ENCODE measurements at regions not wholly inside any gene's neighbourhood (a gene's known extent, or its start where the extent isn't known, plus 50 kb on each side); places are given as distances from the start of the nearest gene placed in this dataset.
"Not testable (repeated sequence)": the region's sequence is repeated elsewhere in the genome, so short reads cannot be mapped to it uniquely, and the experiment has no call there.

DNA sequence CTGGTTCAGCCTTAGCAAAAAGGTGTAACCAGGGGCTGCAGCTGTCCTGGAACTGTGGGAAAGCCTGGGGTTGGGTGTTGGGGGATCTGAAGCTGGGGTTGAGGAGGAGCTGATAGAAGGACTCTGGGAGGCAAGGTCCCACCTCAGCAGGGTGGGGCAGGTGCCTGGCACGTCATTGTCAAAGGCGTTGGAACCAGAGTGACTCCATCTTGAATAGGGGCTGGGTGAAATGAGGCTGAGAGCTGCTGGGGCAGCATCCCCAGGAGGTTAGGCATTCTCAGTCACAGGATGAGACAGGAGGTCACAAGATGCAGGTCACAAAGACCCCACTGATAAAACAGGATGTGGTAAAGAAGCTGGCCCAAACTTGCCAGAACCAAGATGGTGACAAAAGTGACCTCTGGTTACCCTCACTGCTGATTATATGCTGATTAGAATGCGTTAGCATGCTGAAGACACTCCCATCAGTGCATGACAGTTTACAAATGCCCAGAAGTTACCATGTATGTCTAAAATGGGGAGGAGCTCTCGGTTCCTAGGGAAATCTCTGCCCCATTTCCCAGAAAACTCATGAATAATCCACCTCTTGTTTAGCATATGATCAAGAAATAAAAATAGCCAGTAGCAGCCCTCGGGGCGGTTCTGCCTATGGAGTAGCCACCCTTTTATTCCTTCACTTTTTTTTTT, 85.4 kb downstream of the IER5 start:
- no peak for DNase-seq

DNA sequence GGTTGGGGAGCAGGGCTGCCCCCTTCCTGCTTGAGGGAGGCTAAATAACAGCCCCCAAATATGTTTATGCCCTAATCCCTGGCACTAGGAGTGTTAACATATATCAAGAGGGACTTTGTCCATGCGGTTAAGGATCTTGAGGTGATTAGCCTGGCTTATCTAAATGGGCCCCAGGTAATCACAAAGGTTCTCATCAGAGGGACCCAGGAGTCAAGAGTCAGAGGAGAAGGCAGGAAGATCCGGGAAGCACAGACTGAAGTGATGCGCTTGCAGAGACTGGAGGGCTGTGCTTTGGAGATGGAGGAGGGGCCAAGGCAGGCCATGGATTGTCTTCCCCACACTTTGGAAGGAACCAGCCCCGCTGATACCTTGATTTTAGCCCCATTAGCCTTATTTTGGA, 86.4 kb downstream of the IER5 start:
- no peak for DNase-seq

DNA sequence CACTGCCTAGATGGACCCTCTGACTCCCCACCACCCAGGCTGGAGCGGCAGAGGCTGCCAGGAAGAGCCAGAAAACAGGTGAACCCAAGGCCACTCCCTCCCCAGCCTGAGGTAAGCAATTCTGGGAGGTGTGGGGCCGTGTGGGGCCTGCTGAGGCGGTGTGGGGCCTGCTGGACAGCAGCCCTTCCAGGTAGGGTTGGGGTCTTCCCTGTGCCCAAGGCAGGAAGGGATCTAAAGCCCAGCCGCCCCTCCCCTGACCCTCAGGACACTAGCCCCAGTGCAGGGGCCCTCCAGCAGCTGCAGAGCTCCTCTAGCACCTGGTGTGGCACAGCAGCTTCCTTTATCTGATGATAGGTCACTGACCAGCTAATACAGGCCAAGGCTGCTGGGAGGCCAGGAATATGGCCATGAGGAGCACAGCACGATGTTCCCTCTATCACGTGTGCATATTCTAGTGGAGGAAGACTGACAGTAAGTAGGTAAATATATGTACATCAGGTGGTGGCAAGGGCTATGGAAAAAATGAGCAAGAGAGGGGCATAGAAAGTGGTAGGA, 86.9 kb downstream of the IER5 start:
- no peak for DNase-seq

DNA sequence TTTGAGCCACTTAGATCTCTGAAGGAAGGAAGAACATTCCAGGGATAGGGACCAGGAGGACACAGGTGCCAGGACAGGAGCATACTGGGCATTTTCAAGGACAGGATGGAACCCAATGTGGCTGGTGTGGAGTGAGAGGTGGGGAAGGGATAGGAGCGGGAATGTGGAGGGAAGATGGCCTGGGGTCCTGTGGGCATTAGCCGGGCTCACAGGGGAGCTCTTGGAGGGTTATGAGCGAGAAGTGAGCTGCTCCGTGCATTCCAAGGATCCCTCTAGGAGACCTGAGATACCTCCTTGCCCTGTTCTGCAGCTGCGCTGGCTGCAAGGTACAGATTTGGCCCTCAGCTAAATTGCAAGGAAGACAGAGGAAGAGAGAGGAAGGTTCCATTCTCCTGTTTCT, 87.5 kb downstream of the IER5 start:
- DNase-seq: no peak

DNA sequence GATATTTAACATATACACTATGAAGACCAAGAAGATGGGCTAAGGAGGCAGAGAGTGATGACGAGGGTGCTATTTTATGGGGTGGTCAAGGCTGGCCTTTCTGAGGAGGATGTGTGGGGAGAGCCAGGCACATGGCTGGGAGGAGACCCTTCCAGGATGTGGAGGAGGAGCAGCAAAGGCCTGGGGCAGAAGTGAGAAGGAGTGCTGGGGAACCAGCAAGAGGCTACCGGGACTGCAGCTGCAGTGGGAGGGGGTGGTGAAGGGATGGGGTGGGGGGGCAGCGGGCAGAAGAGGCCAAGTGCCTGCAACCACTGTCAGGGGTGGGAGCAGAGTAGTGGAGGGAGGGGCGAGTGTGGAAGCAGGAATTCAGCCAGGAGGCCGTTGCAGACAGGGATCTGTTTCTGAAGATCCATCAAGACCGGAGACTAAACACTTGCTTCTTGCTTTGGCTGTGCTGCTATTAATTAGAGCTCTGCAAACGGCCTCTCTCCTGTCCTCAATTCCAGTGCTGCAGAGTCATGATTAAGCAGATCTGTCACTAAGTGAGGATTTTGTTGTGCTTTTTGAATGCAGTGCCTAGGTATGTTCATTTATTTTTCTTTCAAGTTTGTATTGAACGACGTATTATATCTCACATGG, 89.9 kb downstream of the IER5 start:
- no peak for DNase-seq

DNA sequence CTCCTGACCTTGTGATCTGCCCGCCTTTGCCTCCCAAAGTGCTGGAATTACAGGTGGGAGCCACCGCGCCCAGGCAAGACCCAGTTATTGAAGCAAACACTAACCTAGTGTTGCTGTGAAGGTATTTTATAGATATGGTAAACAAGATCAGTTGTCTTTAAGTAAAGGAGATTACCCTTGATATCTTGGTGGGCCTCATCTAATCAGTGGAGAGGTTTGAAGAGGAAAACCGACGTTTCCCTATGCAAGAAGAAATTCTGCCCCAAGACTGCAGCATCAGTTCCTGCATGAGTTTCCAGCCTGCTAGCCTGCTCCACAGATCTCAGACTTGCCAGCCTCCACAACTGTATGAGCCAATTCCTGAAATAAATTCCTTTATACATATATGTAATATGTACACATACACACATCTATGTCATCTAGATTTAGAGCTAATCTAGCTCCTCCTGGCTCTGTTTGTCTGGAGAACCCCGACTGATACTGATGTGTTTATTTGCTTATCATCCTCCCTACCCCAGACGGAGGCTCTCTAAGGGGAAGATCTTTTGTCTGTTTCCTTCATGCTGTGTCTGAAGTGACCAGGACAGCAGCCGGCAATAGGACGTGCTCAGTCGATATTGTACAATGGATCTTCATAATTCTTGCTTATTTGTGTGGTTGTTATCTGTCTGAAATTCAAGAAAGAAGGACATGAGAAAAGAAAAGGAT, 90.9 kb downstream of the IER5 start:
- DNase-seq: no peak

DNA sequence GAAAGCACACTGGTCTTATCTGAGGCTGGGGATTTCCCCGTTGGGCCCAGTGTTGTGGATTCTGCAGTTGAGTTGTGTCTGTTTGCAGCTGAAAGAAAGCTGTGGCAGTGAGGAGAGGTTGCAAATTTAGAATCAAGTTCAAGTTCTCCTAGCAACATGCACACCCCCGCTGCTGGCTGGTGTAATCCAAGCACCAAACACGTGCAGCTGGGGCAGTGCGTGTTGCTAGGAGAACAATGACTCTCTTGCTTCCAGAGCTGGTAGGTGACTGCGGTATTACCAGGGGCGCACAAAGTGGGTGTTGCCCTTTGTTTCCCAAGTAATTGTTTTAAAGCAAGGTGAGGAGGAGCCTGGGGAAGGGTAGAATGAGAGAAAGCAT, 91.5 kb downstream of the IER5 start:
- DNase-seq: peak; percentile 89

DNA sequence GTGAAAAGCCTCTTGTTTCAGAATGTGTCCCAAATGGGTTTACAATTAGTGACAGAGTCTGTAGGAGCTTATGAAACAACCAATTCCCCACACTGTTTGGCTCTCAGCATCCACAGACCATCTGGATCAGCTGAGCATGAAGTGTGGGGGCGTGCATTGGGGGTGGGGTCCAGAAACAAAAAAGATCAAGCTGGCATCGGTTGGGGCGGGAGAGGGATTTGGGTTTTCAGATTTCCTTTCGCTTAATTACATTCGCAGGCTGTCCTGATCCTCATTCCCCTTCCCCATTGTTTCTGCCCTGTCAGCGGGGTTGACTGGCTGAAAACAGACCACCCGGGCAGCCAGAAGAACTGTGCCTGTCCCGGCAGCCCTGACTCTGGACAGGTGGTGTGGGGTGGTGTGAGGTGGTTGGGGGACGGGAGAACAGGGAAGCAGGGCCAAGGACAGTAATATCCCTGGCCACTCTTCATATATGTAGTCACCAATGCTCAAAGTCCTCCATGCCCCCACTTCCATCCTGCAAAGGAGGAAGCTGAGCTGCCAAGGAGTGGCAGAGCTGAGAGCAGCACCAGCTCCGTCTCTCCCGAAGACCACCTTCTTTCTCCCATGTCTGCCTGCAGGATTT, 92.0 kb downstream of the IER5 start:
- no peak for DNase-seq

DNA sequence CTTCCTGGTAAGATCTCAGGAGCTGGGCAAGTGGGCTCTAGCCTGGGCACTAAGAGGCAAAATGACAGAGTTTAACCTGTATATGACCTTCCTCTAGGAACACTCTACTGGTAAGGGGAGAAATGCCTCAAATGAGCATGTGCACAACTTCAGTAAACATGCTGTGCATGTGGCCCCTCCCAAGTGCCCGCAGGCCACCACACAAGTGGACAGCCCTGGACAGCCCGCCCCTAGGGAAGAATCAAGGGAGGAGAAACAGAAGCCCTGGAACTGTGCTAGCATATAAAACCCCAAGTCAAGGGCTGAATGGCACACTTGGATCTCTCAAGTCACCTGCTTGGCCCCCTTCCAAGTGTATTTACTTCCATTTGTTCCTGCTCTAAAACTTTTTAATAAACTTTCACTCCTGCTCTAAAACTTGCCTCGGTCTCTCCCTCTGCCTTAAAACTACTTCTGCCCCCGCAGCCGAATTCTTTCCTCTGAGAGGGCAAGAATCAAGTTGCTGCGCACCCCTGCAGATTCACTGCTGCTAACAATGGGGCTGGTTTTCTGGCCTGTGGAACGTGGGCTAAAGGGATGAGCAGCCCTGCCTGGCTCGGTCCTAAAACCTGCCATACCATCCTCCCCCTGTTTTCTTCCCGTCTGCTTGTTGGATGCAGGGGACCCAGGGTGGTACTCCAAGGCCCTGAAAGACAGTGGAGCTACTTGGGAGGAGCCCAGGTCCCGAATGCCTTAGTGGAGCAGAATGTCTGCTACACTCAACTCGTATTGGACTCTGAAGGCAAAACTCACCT, 93.5 kb downstream of the IER5 start:
- no peak for DNase-seq

DNA sequence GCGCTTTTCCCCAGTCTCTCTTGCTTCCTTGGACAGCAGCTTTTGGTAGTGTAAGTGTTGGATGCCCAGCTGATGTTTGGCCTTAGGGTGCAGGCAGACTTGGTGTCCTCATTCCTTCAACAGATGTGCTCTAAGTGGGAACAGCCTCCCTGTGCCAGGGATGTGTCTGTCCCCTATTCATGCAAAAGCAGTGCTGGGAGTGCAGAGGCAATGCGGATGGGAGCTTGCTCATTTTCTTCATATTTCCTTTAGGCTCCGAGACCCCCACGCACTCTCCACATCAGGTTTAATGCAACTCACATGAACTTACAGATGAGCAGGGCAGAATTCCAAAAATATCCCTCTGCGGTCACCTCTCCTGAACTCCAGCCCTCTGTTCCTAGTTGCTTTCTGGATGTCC, 96.1 kb downstream of the IER5 start:
- DNase-seq: no peak

DNA sequence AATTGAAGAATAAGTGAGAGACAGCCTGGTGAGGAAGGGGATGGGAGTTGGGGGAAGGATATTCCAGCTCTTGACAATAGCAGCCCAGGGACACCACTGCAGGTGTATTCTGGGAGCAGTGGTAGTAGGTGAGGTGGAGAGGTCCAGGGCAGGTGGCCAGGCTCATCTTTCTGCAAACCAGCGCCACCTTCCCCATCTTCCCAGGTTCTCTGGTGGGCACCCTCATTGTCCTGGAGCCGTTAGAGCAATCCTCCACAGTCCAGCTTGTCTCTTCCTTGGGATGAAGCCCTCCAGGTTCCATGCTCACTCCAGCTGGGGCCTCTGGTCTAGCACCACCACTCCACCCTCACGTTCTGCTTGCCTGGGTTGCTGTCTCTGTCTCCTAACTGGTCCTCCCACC, 97.0 kb downstream of the IER5 start:
- no peak for DNase-seq

DNA sequence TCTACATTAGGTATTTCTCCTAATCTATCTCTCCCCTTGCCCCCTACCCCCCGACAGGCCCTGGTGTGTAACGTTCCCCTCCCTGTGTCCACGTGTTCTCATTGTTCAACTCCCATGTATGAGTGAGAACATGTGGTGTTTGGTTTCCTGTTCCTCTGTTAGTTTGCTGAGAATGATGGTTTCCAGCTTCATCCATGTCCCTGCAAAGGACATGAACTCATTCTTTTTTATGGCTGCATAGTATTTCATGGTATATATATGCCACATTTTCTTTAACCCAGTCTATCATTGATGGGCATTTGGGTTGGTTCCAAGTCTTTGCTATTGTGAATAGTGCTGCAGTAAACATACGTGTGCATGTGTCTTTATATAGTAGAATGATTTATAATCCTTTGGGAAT, 97.6 kb downstream of the IER5 start:
- DNase-seq: not testable (repeated sequence)

DNA sequence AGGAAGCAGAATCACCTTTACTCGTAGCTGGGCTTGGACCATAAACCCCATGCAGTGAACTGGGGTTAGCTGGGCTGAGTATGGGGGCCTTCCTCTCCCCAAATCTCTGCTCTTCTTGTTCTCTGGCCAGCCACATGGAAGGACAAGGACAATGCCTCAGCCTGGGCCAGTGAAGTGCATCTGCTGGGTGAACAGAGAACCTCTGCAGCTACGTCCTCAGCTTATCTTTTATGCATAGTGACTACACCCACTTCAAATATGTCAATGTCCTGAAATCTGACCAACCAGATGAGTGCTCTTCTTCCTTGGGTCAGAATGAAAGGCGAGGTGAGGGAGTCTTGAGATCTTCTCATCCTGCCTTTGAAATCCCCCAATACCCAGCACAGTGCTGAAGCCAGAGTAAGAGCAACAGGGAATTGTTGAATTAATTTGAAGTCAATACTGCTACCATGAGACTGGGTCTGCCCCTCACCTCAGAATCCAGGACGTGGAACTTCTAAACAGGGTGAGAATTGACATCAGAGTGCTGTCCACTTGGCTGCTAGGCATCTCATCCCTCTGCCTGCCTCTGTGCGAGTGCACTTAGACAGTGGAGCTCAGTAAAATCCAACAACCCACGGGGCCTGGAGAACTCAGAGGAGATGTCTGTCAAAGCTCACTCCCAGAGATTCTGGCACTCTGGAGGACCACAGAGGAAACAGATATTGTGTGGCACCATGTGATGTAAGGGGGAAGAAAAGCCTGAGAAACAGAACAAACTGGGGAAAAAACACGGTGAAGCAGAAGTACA, 99.0 kb downstream of the IER5 start:
- DNase-seq: no peak

DNA sequence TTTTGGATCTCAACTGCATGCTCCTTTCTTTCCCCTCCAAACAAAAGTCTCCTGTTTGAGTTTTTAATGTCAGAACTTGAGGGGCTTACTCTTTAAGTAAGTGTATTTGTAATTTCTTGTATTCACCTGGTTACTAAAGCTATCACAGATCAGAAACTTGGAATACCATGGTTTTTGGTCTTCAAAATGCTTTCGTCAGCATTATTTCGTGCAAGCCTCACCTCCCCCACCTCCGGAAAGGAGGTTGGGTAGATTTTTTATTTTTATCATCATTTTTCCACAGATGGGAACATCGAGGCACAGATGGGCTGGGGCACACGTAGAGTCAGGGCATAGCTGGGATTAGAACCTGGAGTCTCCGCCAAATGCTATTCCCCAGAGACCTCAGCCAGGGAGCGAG, 100.7 kb downstream of the IER5 start:
- no peak for DNase-seq

DNA sequence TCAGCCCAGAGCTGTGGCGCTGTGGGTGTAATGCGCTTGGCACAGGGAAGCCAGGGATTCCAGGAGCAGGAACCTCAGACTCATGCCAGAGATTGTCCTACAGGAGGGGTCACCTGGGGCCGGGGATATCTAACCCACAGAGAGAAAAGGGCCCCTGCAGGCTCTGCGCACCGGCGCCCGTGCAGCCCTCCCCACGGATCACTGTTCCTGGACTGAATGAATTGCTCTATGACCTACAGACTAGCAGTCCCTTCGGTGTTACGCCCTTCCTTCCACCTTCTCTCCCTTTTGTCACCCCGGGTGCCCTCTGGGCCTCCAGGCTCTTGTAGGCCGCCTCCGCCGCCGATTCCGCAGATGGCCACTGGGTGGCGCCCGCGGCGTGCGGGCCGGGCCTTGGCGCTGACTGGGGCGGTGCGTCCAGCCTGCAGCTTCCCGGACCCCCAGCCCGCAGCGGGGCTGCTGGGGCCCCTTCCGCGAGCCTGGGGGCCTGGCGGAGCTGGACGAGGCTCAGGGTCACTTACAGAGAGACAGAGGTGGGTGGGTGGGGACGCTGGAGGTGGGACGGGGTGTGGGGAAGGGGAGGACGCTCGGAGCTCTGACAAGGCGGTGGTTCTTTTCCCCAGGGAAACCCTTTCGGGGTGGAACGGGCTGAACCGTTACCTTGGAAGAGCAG, 101.3 kb downstream of the IER5 start:
- DNase-seq: no peak

DNA sequence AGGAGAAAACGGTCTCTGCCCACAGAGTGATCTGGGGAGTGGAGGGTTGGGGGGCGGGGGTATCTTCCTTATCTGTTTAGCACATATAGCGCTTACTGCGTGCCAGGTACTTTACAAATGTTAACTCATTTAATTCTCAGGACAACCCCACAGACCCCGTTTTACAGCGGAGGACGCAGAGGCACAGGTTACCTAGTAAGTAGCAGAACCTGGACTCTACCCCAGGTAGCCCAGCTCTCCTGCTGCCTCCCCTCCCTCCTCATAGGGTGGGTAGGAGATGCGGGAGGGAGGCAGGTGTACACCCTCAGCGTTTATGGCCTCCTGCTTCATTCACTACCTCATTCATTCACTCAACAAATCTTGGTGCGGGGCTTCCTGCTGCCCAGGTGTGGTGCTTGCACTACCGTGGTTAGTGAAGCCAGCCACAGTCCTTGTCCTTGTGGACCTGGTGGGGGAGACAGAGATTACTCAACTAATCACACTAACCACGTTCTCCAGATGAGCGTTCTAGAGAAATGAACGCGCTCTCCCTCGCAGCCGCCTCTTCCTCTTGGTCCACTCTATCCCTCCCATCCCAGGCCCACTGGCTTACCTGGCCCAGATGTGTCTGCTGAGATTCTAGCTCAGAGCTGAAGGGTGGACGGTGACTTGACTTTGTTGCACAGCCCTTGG, 102.0 kb downstream of the IER5 start:
- DNase-seq: no peak

DNA sequence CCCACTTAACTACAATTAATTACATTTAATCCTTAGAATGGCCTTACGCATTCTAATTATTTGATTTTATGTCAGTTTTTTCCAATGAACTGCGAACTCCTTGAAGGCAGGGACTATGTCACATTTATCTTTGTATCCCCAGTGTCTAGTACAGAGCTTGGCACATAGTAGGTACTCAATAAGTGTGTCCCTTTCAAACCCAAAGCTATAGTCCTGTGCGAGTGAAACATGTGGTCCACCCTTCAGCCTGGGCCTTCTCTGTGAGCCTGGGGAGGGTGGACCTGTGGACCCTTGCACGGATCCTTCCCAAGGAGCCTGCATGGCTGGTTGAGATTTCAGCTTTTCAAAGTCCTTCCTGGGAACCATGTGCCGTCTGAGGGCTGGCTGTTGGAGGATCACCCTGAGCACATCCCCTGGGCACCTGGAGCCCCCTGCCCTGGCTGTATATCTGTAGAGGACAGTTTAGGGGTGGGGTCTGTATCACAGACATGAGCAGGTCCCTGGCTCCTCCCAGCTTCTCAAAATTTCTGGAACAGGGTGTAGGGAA, 103.1 kb downstream of the IER5 start:
- DNase-seq: no peak

DNA sequence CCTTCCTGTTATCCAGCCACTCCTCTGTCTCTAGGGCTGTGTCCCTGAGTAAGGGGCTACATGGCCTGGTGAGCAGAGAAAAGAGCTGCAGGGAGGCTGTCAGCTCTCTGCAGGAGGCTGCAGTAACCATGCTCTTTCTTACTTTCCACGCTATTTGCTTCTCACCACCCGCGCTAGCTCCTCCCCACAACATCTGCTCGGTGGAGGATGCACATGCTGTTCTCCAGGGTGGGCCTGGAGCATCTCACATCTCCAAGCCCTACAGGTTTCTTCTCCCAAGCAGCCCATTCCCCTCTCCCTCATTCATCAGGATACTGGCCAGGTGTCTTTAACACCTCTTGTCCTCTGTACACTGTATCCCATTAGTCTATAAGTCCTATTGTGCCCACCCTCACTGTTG, 103.8 kb downstream of the IER5 start:
- DNase-seq: no peak

DNA sequence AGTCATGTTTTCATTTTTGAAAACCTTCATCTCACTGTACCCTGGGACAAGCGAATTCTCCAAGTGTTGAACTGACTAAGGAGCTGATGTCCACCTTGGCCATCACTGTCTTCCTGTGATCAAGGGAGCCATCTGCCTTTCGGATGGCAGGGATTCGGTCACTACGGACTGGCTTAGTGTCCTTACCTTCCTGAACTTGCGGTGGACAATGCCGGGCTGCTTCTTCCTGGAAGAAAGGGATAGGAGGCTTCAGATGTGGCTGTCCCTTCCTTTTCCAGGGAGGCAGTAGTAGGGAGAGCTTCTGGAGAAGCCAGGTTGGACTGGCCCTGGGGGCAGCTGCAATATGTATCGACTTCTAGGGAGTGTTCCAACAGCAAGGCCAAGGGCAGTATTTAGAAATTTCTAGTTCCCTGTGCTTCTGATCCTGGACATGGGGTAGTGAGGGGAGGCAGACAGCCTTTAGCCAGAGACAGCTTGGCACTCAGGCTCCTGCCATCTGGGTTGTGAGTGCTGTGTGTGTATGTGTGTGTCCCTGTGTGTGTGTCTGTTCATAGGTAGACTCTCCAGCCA, 114.6 kb downstream of the IER5 start:
- DNase-seq: no peak

DNA sequence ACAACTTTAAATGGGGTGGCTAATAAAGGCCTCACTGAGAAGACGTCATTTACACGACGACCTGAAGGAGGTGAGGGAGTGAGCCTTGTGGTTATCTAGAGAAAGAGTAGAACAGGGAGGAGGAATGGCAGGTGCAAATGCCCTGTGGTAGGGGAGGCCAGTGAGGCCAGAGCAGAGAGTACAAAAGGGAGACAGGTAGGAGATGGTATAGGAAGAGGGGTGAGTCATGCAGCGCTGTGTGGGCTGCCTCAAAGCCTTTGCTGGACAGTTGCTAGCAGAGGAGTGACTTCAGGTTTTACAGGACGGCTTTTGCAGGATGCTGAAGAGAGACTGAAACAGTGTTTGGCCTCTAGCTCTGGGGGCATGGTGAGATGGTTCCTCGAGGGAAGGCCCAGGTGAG, 116.0 kb downstream of the IER5 start:
- DNase-seq: no peak

All from NCI-H1417 treated with DMSO at 0.1 percent for 48 hours (cell line).